Naive thymus-derived CD4-positive, alpha-beta T cell (primary cell): ENCODE measurements at regions not wholly inside any gene's neighbourhood (a gene's known extent, or its start where the extent isn't known, plus 50 kb on each side); places are given as distances from the start of the nearest gene placed in this dataset.
A peak's percentile ranks its signal among the peaks of the same experiment; 100 is the strongest.

ENCODE experiments used
- ATAC-seq: fragments of 150-1000 bp; cut with Tn5 transposase; 2 replicates; pipeline ENCODE4 v1.10.0; 2021; ENCODE audit warnings: mild to moderate bottlenecking, moderate library complexity
- CTCF ChIA-PET: fragments of 350-600 bp; sonication (Branson Sonifier 250); formaldehyde crosslinking; loops from one replicate; lab custom pipeline; 2021; ENCODE audit warnings: antibody characterized with exemption; lab: Charles Lee
- POLR2A ChIA-PET: fragments of 350-600 bp; sonication (Branson Sonifier 250); formaldehyde crosslinking; loops from one replicate; lab custom pipeline; 2021; ENCODE audit warnings: antibody characterized with exemption, inconsistent platforms; lab: Charles Lee
- DNase-seq, 9 donors: peaks; one replicate each; pipeline versions ENCODE4 v3.0.0 to v3.0.0-alpha.2; 2020 to 2022; ENCODE audit warnings: mixed read lengths in 1 of 9
- H3K27ac ChIP-seq: one replicate; pipeline ENCODE4 v1.7.0; 2013; ENCODE audit warnings: mild to moderate bottlenecking, low read depth, low read length, moderate library complexity
- H3K27me3 ChIP-seq, 2 donors: one replicate each; pipeline ENCODE4 v1.7.0; 2013; ENCODE audit warnings: low read length in 2 of 2, mild to moderate bottlenecking in 2 of 2, moderate library complexity in 2 of 2; ENCODE audit not compliant: control insufficient read depth in 2 of 2, insufficient read depth in 2 of 2
- H3K36me3 ChIP-seq, 3 experiments: 1 replicate in 2 of 3; 2 replicates in 1 of 3; pipeline ENCODE4 v1.7.0; 2013; ENCODE audit warnings: low read length in 3 of 3, mild to moderate bottlenecking in 3 of 3, moderate library complexity in 1 of 3; ENCODE audit not compliant: insufficient read depth in 3 of 3, control insufficient read depth in 2 of 3
- H3K4me1 ChIP-seq, 2 donors: one replicate each; pipeline ENCODE4 v1.7.0; 2013; ENCODE audit warnings: low read length in 2 of 2, mild to moderate bottlenecking in 2 of 2, moderate library complexity in 1 of 2; ENCODE audit not compliant: control insufficient read depth in 2 of 2, insufficient read depth in 2 of 2
- H3K4me3 ChIP-seq: 2 replicates; pipeline ENCODE4 v1.7.0; 2013; ENCODE audit warnings: mild to moderate bottlenecking, low read length
- H3K9me3 ChIP-seq, 3 experiments: 1 replicate in 2 of 3; 2 replicates in 1 of 3; pipeline ENCODE4 v1.7.0; 2013; ENCODE audit warnings: low read length in 3 of 3; ENCODE audit not compliant: control insufficient read depth in 2 of 3
- H3K27ac Mint-ChIP-seq, 9 donors: one replicate each; pipeline ENCODE4 v1.8.0; 2020 to 2022; ENCODE audit warnings: mixed read lengths in 9 of 9, mild to moderate bottlenecking in 8 of 9, moderate library complexity in 5 of 9, inconsistent platforms in 2 of 9
- H3K27me3 Mint-ChIP-seq, 5 donors: one replicate each; pipeline ENCODE4 v1.8.0; 2021 to 2022; ENCODE audit warnings: mixed read lengths in 5 of 5, mild to moderate bottlenecking in 1 of 5
- H3K36me3 Mint-ChIP-seq, 5 donors: one replicate each; pipeline ENCODE4 v1.8.0; 2020 to 2022; ENCODE audit warnings: mixed read lengths in 5 of 5, mild to moderate bottlenecking in 3 of 5, inconsistent platforms in 1 of 5
- H3K4me1 Mint-ChIP-seq, 7 donors: one replicate each; pipeline ENCODE4 v1.8.0; 2020 to 2022; ENCODE audit warnings: mixed read lengths in 7 of 7, mild to moderate bottlenecking in 3 of 7, inconsistent platforms in 1 of 7
- H3K4me3 Mint-ChIP-seq, 10 donors: one replicate each; pipeline ENCODE4 v1.8.0; 2020 to 2022; ENCODE audit warnings: mild to moderate bottlenecking in 10 of 10, mixed read lengths in 10 of 10, moderate library complexity in 6 of 10, inconsistent platforms in 2 of 10
- H3K9me3 Mint-ChIP-seq, 11 donors: one replicate each; pipeline ENCODE4 v1.8.0; 2020 to 2022; ENCODE audit warnings: mixed read lengths in 11 of 11, mild to moderate bottlenecking in 4 of 11, inconsistent platforms in 1 of 11, moderate library complexity in 1 of 11
- intact Hi-C, 2 donors: fragments of 100-400 bp; cut with micrococcal nuclease; formaldehyde crosslinking; loops; one replicate each; pipeline ENCODE4 v1.15.1; 2023

GRCh38 chr16:14329727-14330350 lies 258.7 kb downstream of the MRTFB start:
- DNase-seq (no peak), ATAC-seq (no peak)
- intact Hi-C loops, result no loop called here
- Histone ChIP-seq H3K36me3 (no peaks in the 10 kb centered on the region), H3K4me1 (peaks cover 0 to 9% of the 10 kb centered on the region in 2 donors), H3K9me3 (no peaks in the 10 kb centered on the region), H3K4me3 (no peak overlapping the region), H3K27ac (no peak overlapping the region), H3K27me3 (no peaks in the 10 kb centered on the region)
- H3K9me3 Mint-ChIP-seq, result no peaks in the 10 kb centered on the region
- no peaks in the 10 kb centered on the region for H3K36me3 Mint-ChIP-seq
- H3K27me3 Mint-ChIP-seq, result no peaks in the 10 kb centered on the region
- peaks cover 8 to 14% (median 10%) of the 10 kb centered on the region in 7 donors for H3K4me1 Mint-ChIP-seq
- ChIA-PET POLR2A (no interaction called here), CTCF (no interaction called here)
- peak overlapping the region in 4 of 9 donors; percentile 31 to 80 (median 42) for H3K27ac Mint-ChIP-seq
- peak overlapping the region in 1 of 10 donors; percentile 56 for H3K4me3 Mint-ChIP-seq

- ATAC-seq (no peak), DNase-seq (no peak)
- Histone ChIP-seq H3K9me3 (no peaks in the 10 kb centered on the region), H3K27ac (no peak overlapping the region), H3K27me3 (no peaks in the 10 kb centered on the region), H3K36me3 (no peaks in the 10 kb centered on the region), H3K4me3 (no peak overlapping the region), H3K4me1 (peaks cover 0 to 9% of the 10 kb centered on the region in 2 donors)
- Mint-ChIP-seq H3K36me3 (no peaks in the 10 kb centered on the region), H3K4me1 (peaks cover 8 to 14% (median 10%) of the 10 kb centered on the region in 7 donors), H3K4me3 (no peak overlapping the region), H3K9me3 (no peaks in the 10 kb centered on the region), H3K27me3 (peaks cover 0 to 4% (median 0%) of the 10 kb centered on the region in 5 donors), H3K27ac (no peak overlapping the region)
- ChIA-PET CTCF (interaction anchor here (0.7 kb wide), 1 partner anchor 153 kb away, joined by 7 read pairs; no protein-coding TSS in a partner anchor), POLR2A (no interaction called here)
- intact Hi-C loops, result no loop called here
Measured at GRCh38 chr16:14325502-14326401, 254.6 kb downstream of the MRTFB start.

- DNase-seq (no peak), ATAC-seq (no peak)
- no peak overlapping the region for H3K4me3 ChIP-seq
- H3K27ac Mint-ChIP-seq, result no peak overlapping the region
- peaks cover 2 to 7% (median 3%) of the 10 kb centered on the region in 7 donors for H3K4me1 Mint-ChIP-seq
- H3K27me3 ChIP-seq, result no peaks in the 10 kb centered on the region
- peaks cover 0 to 4% (median 0%) of the 10 kb centered on the region in 5 donors for H3K27me3 Mint-ChIP-seq
- ChIA-PET POLR2A (no interaction called here), CTCF (interaction anchor here (0.7 kb wide), 1 partner anchor 271 kb away, joined by 3 read pairs; no protein-coding TSS in a partner anchor)
- no peaks in the 10 kb centered on the region for H3K36me3 Mint-ChIP-seq
- H3K9me3 Mint-ChIP-seq, result no peaks in the 10 kb centered on the region
- H3K4me3 Mint-ChIP-seq, result no peak overlapping the region
- no peak overlapping the region for H3K27ac ChIP-seq
- H3K4me1 ChIP-seq, result peaks cover 0 to 3% of the 10 kb centered on the region in 2 donors
- intact Hi-C loops, result no loop called here
- no peaks in the 10 kb centered on the region for H3K9me3 ChIP-seq
- H3K36me3 ChIP-seq, result no peaks in the 10 kb centered on the region
Measured at GRCh38 chr16:14324581-14324980, 253.5 kb downstream of the MRTFB start.

- H3K4me3 Mint-ChIP-seq, result no peak overlapping the region
- no peak overlapping the region for H3K27ac Mint-ChIP-seq
- peaks cover 0 to 3% (median 0%) of the 10 kb centered on the region in 5 donors for H3K36me3 Mint-ChIP-seq
- Histone ChIP-seq H3K27ac (no peak overlapping the region), H3K27me3 (no peaks in the 10 kb centered on the region), H3K9me3 (no peaks in the 10 kb centered on the region), H3K36me3 (no peaks in the 10 kb centered on the region), H3K4me3 (no peak overlapping the region), H3K4me1 (no peaks in the 10 kb centered on the region)
- intact Hi-C loops, result no loop called here
- no peak for ATAC-seq
- ChIA-PET CTCF (interaction anchor here (0.5 kb wide), 1 partner anchor 77 kb away, joined by 3 read pairs; no protein-coding TSS in a partner anchor), POLR2A (interaction anchor here (0.7 kb wide), 1 partner anchor 13 kb away, joined by 3 read pairs; no protein-coding TSS in a partner anchor)
- no peaks in the 10 kb centered on the region for H3K9me3 Mint-ChIP-seq
- DNase-seq, result no peak
- peaks cover 0 to 3% (median 0%) of the 10 kb centered on the region in 7 donors for H3K4me1 Mint-ChIP-seq
- peaks cover 0 to 4% (median 0%) of the 10 kb centered on the region in 5 donors for H3K27me3 Mint-ChIP-seq
Measured at GRCh38 chr16:14322186-14322585, 251.1 kb downstream of the MRTFB start.

- H3K36me3 Mint-ChIP-seq, result peaks cover 0 to 3% (median 0%) of the 10 kb centered on the region in 5 donors
Measured at GRCh38 chr16:14321542-14321941, 250.4 kb downstream of the MRTFB start.

GRCh38 chr16:14320406-14320805 lies 249.3 kb downstream of the MRTFB start:
- ChIA-PET POLR2A (no interaction called here), CTCF (no interaction called here)
- Histone ChIP-seq H3K27ac (no peak overlapping the region), H3K36me3 (no peaks in the 10 kb centered on the region), H3K9me3 (no peaks in the 10 kb centered on the region), H3K27me3 (no peaks in the 10 kb centered on the region), H3K4me1 (no peaks in the 10 kb centered on the region), H3K4me3 (no peak overlapping the region)
- H3K4me1 Mint-ChIP-seq, result peaks cover 0 to 3% (median 0%) of the 10 kb centered on the region in 7 donors
- no peak overlapping the region for H3K4me3 Mint-ChIP-seq
- intact Hi-C loops, result no loop called here
- H3K27ac Mint-ChIP-seq, result no peak overlapping the region
- no peaks in the 10 kb centered on the region for H3K9me3 Mint-ChIP-seq
- DNase-seq (no peak), ATAC-seq (no peak)
- H3K36me3 Mint-ChIP-seq, result peaks cover 0 to 3% (median 0%) of the 10 kb centered on the region in 5 donors
- H3K27me3 Mint-ChIP-seq, result peaks cover 0 to 4% (median 0%) of the 10 kb centered on the region in 5 donors

More at GRCh38 chr16:14321542-14321941, 250.4 kb downstream of the MRTFB start:
- Histone ChIP-seq H3K27ac (no peak overlapping the region), H3K27me3 (no peaks in the 10 kb centered on the region), H3K4me1 (no peaks in the 10 kb centered on the region), H3K9me3 (no peaks in the 10 kb centered on the region), H3K36me3 (no peaks in the 10 kb centered on the region), H3K4me3 (no peak overlapping the region)
- ChIA-PET POLR2A (interaction anchor here (0.6 to 0.7 kb wide), 2 partner anchors 12 to 194 kb away, joined by 3 read pairs; no protein-coding TSS in a partner anchor), CTCF (no interaction called here)
- Mint-ChIP-seq H3K27ac (no peak overlapping the region), H3K9me3 (no peaks in the 10 kb centered on the region), H3K4me1 (peaks cover 0 to 3% (median 0%) of the 10 kb centered on the region in 7 donors), H3K4me3 (no peak overlapping the region), H3K27me3 (peaks cover 0 to 4% (median 0%) of the 10 kb centered on the region in 5 donors)
- ATAC-seq (no peak), DNase-seq (no peak)
- intact Hi-C loops, result no loop called here
